ENCODE measurements at regions not wholly inside any gene's neighbourhood (a gene's known extent, or its start where the extent isn't known, plus 50 kb on each side); places are given as distances from the start of the nearest gene placed in this dataset.

GRCh38 chr6:101066481-101066880 is 185.4 kb upstream of the ASCC3 start:
- no peaks in the 10 kb centered on the region for H4K20me1 ChIP-seq (ENCODE audit: insufficient read depth, low read length)
- no peak for TF ChIP-seq CTCF (IDR thresholded peaks at IDR 0.05)
- H3K9me3 Mint-ChIP-seq = peaks cover 16 to 30% (median 23%) of the 10 kb centered on the region in 7 donors
- peaks cover 0 to 3% (median 0%) of the 10 kb centered on the region in 3 donors for H3K27me3 Mint-ChIP-seq (ENCODE audit: low read depth in 3 of 3)
- no peaks in the 10 kb centered on the region for H3K36me3 ChIP-seq (replicated peaks in 1 of 2; ENCODE audit: control insufficient read depth in 1 of 2, insufficient read depth in 2 of 2, low read length in 2 of 2)
- WGBS (ENCODE audit: insufficient coverage) = 86% methylated on average over 12 of the region's 12 CpGs
- H3K36me3 Mint-ChIP-seq = no peaks in the 10 kb centered on the region
- DNase-seq = no peak
- H3K27ac Mint-ChIP-seq = no peak overlapping the region
- H3K9ac ChIP-seq (ENCODE audit: insufficient read depth, low read length, poor library complexity, severe bottlenecking) = no peak overlapping the region
- H3K4me3 ChIP-seq (replicated peaks in 1 of 3; ENCODE audit: low read depth in 2 of 3, low read length in 3 of 3) = no peak overlapping the region
- H3K4me3 Mint-ChIP-seq = no peak overlapping the region
- intact Hi-C loops (cut with micrococcal nuclease) = no loop called here
- no peaks in the 10 kb centered on the region for H3K27me3 ChIP-seq (ENCODE audit: control insufficient read depth in 2 of 2, insufficient read depth in 2 of 2, low read length in 2 of 2)
- no peaks in the 10 kb centered on the region for H3K4me1 ChIP-seq (ENCODE audit: control insufficient read depth in 1 of 2, insufficient read depth in 2 of 2, low read length in 2 of 2)
- peaks cover 22 to 25% of the 10 kb centered on the region in 2 donors for H3K9me3 ChIP-seq (replicated peaks in 1 of 2; ENCODE audit: control insufficient read depth in 1 of 2, insufficient read depth in 1 of 2, low read length in 2 of 2)
- no peak overlapping the region for H3K4me2 ChIP-seq (replicated peaks; ENCODE audit: extremely low read depth, low read length, poor library complexity, severe bottlenecking)
- no peak overlapping the region for H2AFZ ChIP-seq (ENCODE audit: insufficient read depth, low read depth, low read length, poor library complexity, severe bottlenecking)
- no peaks in the 10 kb centered on the region for H3K79me2 ChIP-seq (ENCODE audit: insufficient read depth, low read length)
- H3K4me1 Mint-ChIP-seq = no peaks in the 10 kb centered on the region
- H3K27ac ChIP-seq (ENCODE audit: low read depth in 1 of 2, low read length in 2 of 2) = no peak overlapping the region

GRCh38 chr6:101069191-101069795 is 188.2 kb upstream of the ASCC3 start:
- TF ChIP-seq CTCF (IDR thresholded peaks at IDR 0.05) = no peak
- H3K27me3 Mint-ChIP-seq (ENCODE audit: low read depth in 3 of 3) = no peaks in the 10 kb centered on the region
- H3K79me2 ChIP-seq (ENCODE audit: insufficient read depth, low read length) = no peaks in the 10 kb centered on the region
- H3K4me2 ChIP-seq (replicated peaks; ENCODE audit: extremely low read depth, low read length, poor library complexity, severe bottlenecking) = no peak overlapping the region
- no peaks in the 10 kb centered on the region for H3K4me1 Mint-ChIP-seq
- no peaks in the 10 kb centered on the region for H3K36me3 ChIP-seq (replicated peaks in 1 of 2; ENCODE audit: control insufficient read depth in 1 of 2, insufficient read depth in 2 of 2, low read length in 2 of 2)
- H3K27ac Mint-ChIP-seq = no peak overlapping the region
- no peak overlapping the region for H3K9ac ChIP-seq (ENCODE audit: insufficient read depth, low read length, poor library complexity, severe bottlenecking)
- H3K9me3 ChIP-seq (replicated peaks in 1 of 2; ENCODE audit: control insufficient read depth in 1 of 2, insufficient read depth in 1 of 2, low read length in 2 of 2) = peaks cover 17% of the 10 kb centered on the region in 2 donors
- H3K4me3 ChIP-seq (replicated peaks in 1 of 3; ENCODE audit: low read depth in 2 of 3, low read length in 3 of 3) = no peak overlapping the region
- no peaks in the 10 kb centered on the region for H4K20me1 ChIP-seq (ENCODE audit: insufficient read depth, low read length)
- no peak for DNase-seq
- H3K36me3 Mint-ChIP-seq = no peaks in the 10 kb centered on the region
- no peak overlapping the region for H3K4me3 Mint-ChIP-seq
- no peak overlapping the region for H3K27ac ChIP-seq (ENCODE audit: low read depth in 1 of 2, low read length in 2 of 2)
- H3K9me3 Mint-ChIP-seq = peaks cover 12 to 28% (median 24%) of the 10 kb centered on the region in 7 donors
- H2AFZ ChIP-seq (ENCODE audit: insufficient read depth, low read depth, low read length, poor library complexity, severe bottlenecking) = no peak overlapping the region
- no peaks in the 10 kb centered on the region for H3K4me1 ChIP-seq (ENCODE audit: control insufficient read depth in 1 of 2, insufficient read depth in 2 of 2, low read length in 2 of 2)
- intact Hi-C loops (cut with micrococcal nuclease) = no loop called here
- no peaks in the 10 kb centered on the region for H3K27me3 ChIP-seq (ENCODE audit: control insufficient read depth in 2 of 2, insufficient read depth in 2 of 2, low read length in 2 of 2)

Data from CD14-positive monocyte (primary cell).